Vagina (tissue), 2 donors: ENCODE measurements at regions not wholly inside any gene's neighbourhood (a gene's known extent, or its start where the extent isn't known, plus 50 kb on each side); places are given as distances from the start of the nearest gene placed in this dataset.

Source experiments
- POLR2A ChIP-seq, 2 donors: fragments of 450-650 bp; IDR thresholded peaks; one replicate each; pipeline ENCODE4 v1.6.1; 2017; ENCODE audit warnings: antibody characterized with exemption in 2 of 2, mild to moderate bottlenecking in 2 of 2, moderate library complexity in 2 of 2
- POLR2AphosphoS5 ChIP-seq, 2 donors: sonication (generic); formaldehyde crosslinking; IDR thresholded peaks; one replicate each; pipeline ENCODE4 v1.9.0; 2017; ENCODE audit warnings: antibody characterized with exemption in 2 of 2, mild to moderate bottlenecking in 2 of 2, low read depth in 1 of 2; ENCODE audit not compliant: insufficient read depth in 1 of 2
- TF ChIP-seq, protein P1 (sequence below), 3 experiments: fragments of 450-650 bp in 2 of 3; fragments of 200-600 bp in 1 of 3; sonication (generic) in 1 of 3; IDR thresholded peaks; one replicate each; pipeline ENCODE4 v1.5.1; 2017 to 2019; ENCODE audit warnings: antibody characterized with exemption in 3 of 3, mild to moderate bottlenecking in 2 of 3, moderate library complexity in 2 of 3

DNA sequence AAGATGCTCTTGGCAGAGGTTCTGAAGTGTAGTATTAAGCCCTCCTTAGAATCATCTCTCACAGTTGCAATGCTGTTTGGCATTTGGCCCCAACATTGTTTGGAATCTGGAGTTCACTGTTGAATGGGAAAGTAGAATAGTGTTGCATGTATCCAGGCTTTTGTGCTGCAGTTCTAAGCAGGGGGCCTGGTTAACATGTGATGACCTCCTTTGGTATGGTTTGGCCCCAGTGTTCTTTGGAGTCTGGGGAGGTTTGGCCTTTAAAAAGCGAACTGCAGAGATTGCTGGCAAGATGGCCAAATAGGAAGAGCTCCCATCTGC is 61.8 kb upstream of the PLD5 start:
- TF ChIP-seq, protein P1, sequence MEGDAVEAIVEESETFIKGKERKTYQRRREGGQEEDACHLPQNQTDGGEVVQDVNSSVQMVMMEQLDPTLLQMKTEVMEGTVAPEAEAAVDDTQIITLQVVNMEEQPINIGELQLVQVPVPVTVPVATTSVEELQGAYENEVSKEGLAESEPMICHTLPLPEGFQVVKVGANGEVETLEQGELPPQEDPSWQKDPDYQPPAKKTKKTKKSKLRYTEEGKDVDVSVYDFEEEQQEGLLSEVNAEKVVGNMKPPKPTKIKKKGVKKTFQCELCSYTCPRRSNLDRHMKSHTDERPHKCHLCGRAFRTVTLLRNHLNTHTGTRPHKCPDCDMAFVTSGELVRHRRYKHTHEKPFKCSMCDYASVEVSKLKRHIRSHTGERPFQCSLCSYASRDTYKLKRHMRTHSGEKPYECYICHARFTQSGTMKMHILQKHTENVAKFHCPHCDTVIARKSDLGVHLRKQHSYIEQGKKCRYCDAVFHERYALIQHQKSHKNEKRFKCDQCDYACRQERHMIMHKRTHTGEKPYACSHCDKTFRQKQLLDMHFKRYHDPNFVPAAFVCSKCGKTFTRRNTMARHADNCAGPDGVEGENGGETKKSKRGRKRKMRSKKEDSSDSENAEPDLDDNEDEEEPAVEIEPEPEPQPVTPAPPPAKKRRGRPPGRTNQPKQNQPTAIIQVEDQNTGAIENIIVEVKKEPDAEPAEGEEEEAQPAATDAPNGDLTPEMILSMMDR (IDR thresholded peaks at IDR 0.05): no peak
- TF ChIP-seq POLR2A (IDR thresholded peaks at IDR 0.05): no peak
- no peak for TF ChIP-seq POLR2AphosphoS5 (IDR thresholded peaks at IDR 0.05; ENCODE audit: insufficient read depth in 1 of 2, low read depth in 1 of 2)
